ENCODE measurements at regions not wholly inside any gene's neighbourhood (a gene's known extent, or its start where the extent isn't known, plus 50 kb on each side); places are given as distances from the start of the nearest gene placed in this dataset.
A peak's percentile ranks its signal among the peaks of the same experiment; 100 is the strongest.

- no peak for DNase-seq (ENCODE audit: low read depth)
These were observed 309.8 kb upstream of the HAND2 start for GRCh38 chr4:173839865-173840264.

GRCh38 chr4:173837517-173837916 lies 307.5 kb upstream of the HAND2 start:
- DNase-seq (ENCODE audit: low read depth): no peak

GRCh38 chr4:173835903-173836302 lies 305.9 kb upstream of the HAND2 start:
- no peak for DNase-seq (ENCODE audit: low read depth)

GRCh38 chr4:173834151-173834550 lies 304.1 kb upstream of the HAND2 start:
- DNase-seq (ENCODE audit: low read depth): no peak

GRCh38 chr4:173829565-173829964 lies 299.5 kb upstream of the HAND2 start:
- no peak for DNase-seq (ENCODE audit: low read depth)

GRCh38 chr4:173827707-173828106 lies 297.7 kb upstream of the HAND2 start:
- DNase-seq (ENCODE audit: low read depth): no peak

GRCh38 chr4:173821876-173822275 lies 291.8 kb upstream of the HAND2 start:
- peak; percentile 69 for DNase-seq (ENCODE audit: low read depth)

- DNase-seq (ENCODE audit: low read depth): peak; percentile 27
These were observed 291.0 kb upstream of the HAND2 start for GRCh38 chr4:173821036-173821435.

GRCh38 chr4:173807347-173807746 lies 277.3 kb upstream of the HAND2 start:
- peak; percentile 91 for DNase-seq (ENCODE audit: low read depth)

- DNase-seq (ENCODE audit: low read depth): no peak
These were observed 275.9 kb upstream of the HAND2 start for GRCh38 chr4:173805884-173806283.

GRCh38 chr4:173802662-173803022 lies 272.6 kb upstream of the HAND2 start:
- no peak for DNase-seq (ENCODE audit: low read depth)

- peak; percentile 51 for DNase-seq (ENCODE audit: low read depth)
These were observed 272.0 kb upstream of the HAND2 start for GRCh38 chr4:173801876-173802661.

- DNase-seq (ENCODE audit: low read depth): no peak
These were observed 271.3 kb upstream of the HAND2 start for GRCh38 chr4:173801361-173801760.

GRCh38 chr4:173797296-173797695 lies 267.3 kb upstream of the HAND2 start:
- DNase-seq (ENCODE audit: low read depth): peak; percentile 34

- DNase-seq (ENCODE audit: low read depth): peak; percentile 28
These were observed 264.6 kb upstream of the HAND2 start for GRCh38 chr4:173794662-173795061.

- DNase-seq (ENCODE audit: low read depth): no peak
These were observed 264.0 kb upstream of the HAND2 start for GRCh38 chr4:173793937-173794510.

- no peak for DNase-seq (ENCODE audit: low read depth)
These were observed 252.6 kb upstream of the HAND2 start for GRCh38 chr4:173782660-173783059.

GRCh38 chr4:173777921-173778320 lies 247.9 kb upstream of the HAND2 start:
- DNase-seq (ENCODE audit: low read depth): no peak

- DNase-seq (ENCODE audit: low read depth): no peak
These were observed 247.4 kb upstream of the HAND2 start for GRCh38 chr4:173777421-173777820.

- DNase-seq (ENCODE audit: low read depth): peak; percentile 31
These were observed 239.5 kb upstream of the HAND2 start for GRCh38 chr4:173769568-173769967.

GRCh38 chr4:173767650-173768049 lies 237.6 kb upstream of the HAND2 start:
- no peak for DNase-seq (ENCODE audit: low read depth)

GRCh38 chr4:173766171-173766600 lies 236.2 kb upstream of the HAND2 start:
- no peak for DNase-seq (ENCODE audit: low read depth)

- no peak for DNase-seq (ENCODE audit: low read depth)
These were observed 235.7 kb upstream of the HAND2 start for GRCh38 chr4:173765751-173766150.

- DNase-seq (ENCODE audit: low read depth): no peak
These were observed 233.4 kb upstream of the HAND2 start for GRCh38 chr4:173763389-173763788.

Measured in GM04503 (cell line).